Erythroblast (primary cell): ENCODE measurements at regions not wholly inside any gene's neighbourhood (a gene's known extent, or its start where the extent isn't known, plus 50 kb on each side); places are given as distances from the start of the nearest gene placed in this dataset.

Experiments
- GATA1 ChIP-seq: IDR thresholded peaks from 2 replicates; pipeline ENCODE4 v1.6.1; 2011; ENCODE audit warnings: low read depth, mild to moderate bottlenecking, control low read depth, low read length, moderate library complexity
- POLR2A ChIP-seq: IDR thresholded peaks from 2 replicates; pipeline ENCODE4 v1.6.1; 2011; ENCODE audit warnings: mild to moderate bottlenecking, low read length

GRCh38 chr11:119853581-119854360, 124.8 kb upstream of the NECTIN1 start:
- TF ChIP-seq POLR2A, result no peak
- TF ChIP-seq GATA1, result no peak
